Left cardiac atrium (tissue), 4 donors: ENCODE measurements at regions not wholly inside any gene's neighbourhood (a gene's known extent, or its start where the extent isn't known, plus 50 kb on each side); places are given as distances from the start of the nearest gene placed in this dataset.
"Not testable (repeated sequence)": the region's sequence is repeated elsewhere in the genome, so short reads cannot be mapped to it uniquely, and the experiment has no call there.

Source experiments
- ATAC-seq, 2 donors: fragments of 200-7000 bp; cut with Tn5 transposase; one replicate each; pipeline ENCODE4 v1.9.1; 2020; ENCODE audit warnings: mild to moderate bottlenecking in 2 of 2, moderate library complexity in 2 of 2
- DNase-seq: peaks from one replicate; pipeline ENCODE4 v3.0.0-alpha.2; 2020
- intact Hi-C, 2 donors: fragments of 100-400 bp; cut with DNase I; formaldehyde crosslinking; loops; one replicate each; pipeline versions ENCODE4 v1.14.1 to v1.15.1; 2022 to 2023
- donor health status: DM: no; HTN: yes; CAD: no.
- donor health status: DM: no; HTN: yes; CAD: no; lungs with severe emphysema.
- donor health status: DM: yes; HTN: yes; CAD: no.
- donor health status: Dilated cardiomyopathy.

- ATAC-seq, intact Hi-C loops, DNase-seq: not testable (repeated sequence)
Measured at GRCh38 chr4:100868281-100868680, 350.5 kb upstream of the EMCN start.

- no peak for ATAC-seq
- intact Hi-C loops, result no loop called here
- DNase-seq, result no peak
Measured at GRCh38 chr4:100852326-100852725, 334.5 kb upstream of the EMCN start.

- no peak for DNase-seq
- intact Hi-C loops, result no loop called here
- no peak for ATAC-seq
Measured at GRCh38 chr4:100849319-100849718, 331.5 kb upstream of the EMCN start.

- intact Hi-C loops, result no loop called here
- ATAC-seq, result no peak
- DNase-seq, result no peak
Measured at GRCh38 chr4:100848841-100849240, 331.0 kb upstream of the EMCN start.

GRCh38 chr4:100843910-100844309, 326.1 kb upstream of the EMCN start:
- DNase-seq, result no peak
- intact Hi-C loops, result no loop called here
- no peak for ATAC-seq

GRCh38 chr4:100842856-100843255, 325.0 kb upstream of the EMCN start:
- no peak for DNase-seq
- intact Hi-C loops, result no loop called here
- ATAC-seq, result no peak

GRCh38 chr4:100841911-100842310, 324.1 kb upstream of the EMCN start:
- ATAC-seq, result no peak
- DNase-seq, result no peak
- intact Hi-C loops, result no loop called here

- DNase-seq, result no peak
- intact Hi-C loops, result no loop called here
- no peak for ATAC-seq
Measured at GRCh38 chr4:100839712-100840111, 321.9 kb upstream of the EMCN start.

GRCh38 chr4:100838286-100838685, 320.5 kb upstream of the EMCN start:
- intact Hi-C loops, result no loop called here
- DNase-seq (no peak), ATAC-seq (no peak)

GRCh38 chr4:100836929-100837328, 319.1 kb upstream of the EMCN start:
- no peak for ATAC-seq
- no peak for DNase-seq
- intact Hi-C loops, result no loop called here

GRCh38 chr4:100834616-100835015, 316.8 kb upstream of the EMCN start:
- ATAC-seq, result no peak
- no peak for DNase-seq
- intact Hi-C loops, result no loop called here

GRCh38 chr4:100833906-100834305, 316.1 kb upstream of the EMCN start:
- DNase-seq, result no peak
- no peak for ATAC-seq
- intact Hi-C loops, result no loop called here

GRCh38 chr4:100828986-100829685, 311.3 kb upstream of the EMCN start:
- DNase-seq (no peak), ATAC-seq (no peak)
- intact Hi-C loops, result no loop called here

GRCh38 chr4:100828364-100828763, 310.5 kb upstream of the EMCN start:
- intact Hi-C loops, result no loop called here
- ATAC-seq (no peak), DNase-seq (no peak)

GRCh38 chr4:100827756-100828155, 309.9 kb upstream of the EMCN start:
- DNase-seq (no peak), ATAC-seq (no peak)
- intact Hi-C loops, result no loop called here

- intact Hi-C loops, result no loop called here
- ATAC-seq (no peak), DNase-seq (no peak)
Measured at GRCh38 chr4:100826808-100827548, 309.2 kb upstream of the EMCN start.

GRCh38 chr4:100826067-100826466, 308.2 kb upstream of the EMCN start:
- ATAC-seq (no peak), DNase-seq (no peak)
- intact Hi-C loops, result no loop called here

GRCh38 chr4:100823993-100824323, 306.1 kb upstream of the EMCN start:
- intact Hi-C loops, result no loop called here
- no peak for ATAC-seq
- DNase-seq, result no peak

GRCh38 chr4:100823066-100823992, 305.5 kb upstream of the EMCN start:
- DNase-seq (no peak), ATAC-seq (peak in 1 of 2 donors; percentile 85)
- intact Hi-C loops, result no loop called here

- DNase-seq, result no peak
- ATAC-seq, result no peak
- intact Hi-C loops, result no loop called here
Measured at GRCh38 chr4:100820249-100820648, 302.4 kb upstream of the EMCN start.
